Uterus (tissue), 2 donors: ENCODE measurements at regions not wholly inside any gene's neighbourhood (a gene's known extent, or its start where the extent isn't known, plus 50 kb on each side); places are given as distances from the start of the nearest gene placed in this dataset.

ENCODE experiments used
- CTCF ChIP-seq, 4 experiments: fragments of 200-600 bp in 2 of 4; fragments of 450-650 bp in 2 of 4; sonication (generic) in 2 of 4; IDR thresholded peaks; one replicate each; pipeline ENCODE4 v1.5.1; 2016 to 2019; ENCODE audit warnings: antibody characterized with exemption in 4 of 4, mild to moderate bottlenecking in 2 of 4, moderate library complexity in 1 of 4
- POLR2A ChIP-seq, 2 donors: fragments of 450-650 bp; IDR thresholded peaks; one replicate each; pipeline ENCODE4 v1.6.1; 2016; ENCODE audit warnings: antibody characterized with exemption in 2 of 2, mild to moderate bottlenecking in 1 of 2, moderate library complexity in 1 of 2

GRCh38 chr5:23314827-23315226, 192.6 kb upstream of the PRDM9 start:
- TF ChIP-seq CTCF (IDR thresholded peaks at IDR 0.05) (no peak), POLR2A (IDR thresholded peaks at IDR 0.05) (no peak)
